GM23338 (cell line): ENCODE measurements at regions not wholly inside any gene's neighbourhood (a gene's known extent, or its start where the extent isn't known, plus 50 kb on each side); places are given as distances from the start of the nearest gene placed in this dataset.

Experiments used
- CREB1 ChIP-seq: fragments of 250-450 bp; sonication (Bioruptor Pico); IDR thresholded peaks from 2 replicates; pipeline ENCODE4 v1.5.0; 2020; ENCODE audit warnings: low read depth, mild to moderate bottlenecking, moderate library complexity
- CTCF ChIP-seq, 2 experiments: fragments of 200-600 bp in 1 of 2; sonication (generic) in 1 of 2; conservative IDR thresholded peaks; 2 replicates each; pipeline versions ENCODE4 v1.5.1 to v1.6.1; 2016 to 2017; ENCODE audit warnings: antibody characterized with exemption in 2 of 2, low read depth in 2 of 2, mild to moderate bottlenecking in 2 of 2, moderate library complexity in 1 of 2
- EZH2 ChIP-seq: fragments of 200-600 bp; sonication (generic); IDR thresholded peaks from one replicate; pipeline ENCODE4 v1.8.0; 2017; ENCODE audit warnings: antibody characterized with exemption, mild to moderate bottlenecking, low read depth; ENCODE audit not compliant: unreplicated experiment
- POLR2AphosphoS5 ChIP-seq: IDR thresholded peaks from 2 replicates; pipeline ENCODE4 v1.6.1; 2016; ENCODE audit warnings: antibody characterized with exemption, low read depth
- TF ChIP-seq, protein P1 (sequence below): IDR thresholded peaks from one replicate; pipeline ENCODE4 v1.6.1; 2018; ENCODE audit warnings: antibody characterized with exemption; ENCODE audit not compliant: unreplicated experiment
- TF ChIP-seq, protein P2 (sequence below): fragments of 250-450 bp; sonication (Bioruptor Pico); IDR thresholded peaks from 2 replicates; pipeline ENCODE4 v1.5.0; 2020; ENCODE audit warnings: mild to moderate bottlenecking, moderate library complexity

GRCh38 chr2:36079793-36080192 lies 275.8 kb upstream of the CRIM1 start:
- TF ChIP-seq CTCF (conservative IDR thresholded peaks at IDR 0.05; ENCODE audit: low read depth in 2 of 2) (no peak), EZH2 (no peak), CREB1 (CRISPR knock-in tag) (no peak), POLR2AphosphoS5 (no peak)
- TF ChIP-seq, protein P1, sequence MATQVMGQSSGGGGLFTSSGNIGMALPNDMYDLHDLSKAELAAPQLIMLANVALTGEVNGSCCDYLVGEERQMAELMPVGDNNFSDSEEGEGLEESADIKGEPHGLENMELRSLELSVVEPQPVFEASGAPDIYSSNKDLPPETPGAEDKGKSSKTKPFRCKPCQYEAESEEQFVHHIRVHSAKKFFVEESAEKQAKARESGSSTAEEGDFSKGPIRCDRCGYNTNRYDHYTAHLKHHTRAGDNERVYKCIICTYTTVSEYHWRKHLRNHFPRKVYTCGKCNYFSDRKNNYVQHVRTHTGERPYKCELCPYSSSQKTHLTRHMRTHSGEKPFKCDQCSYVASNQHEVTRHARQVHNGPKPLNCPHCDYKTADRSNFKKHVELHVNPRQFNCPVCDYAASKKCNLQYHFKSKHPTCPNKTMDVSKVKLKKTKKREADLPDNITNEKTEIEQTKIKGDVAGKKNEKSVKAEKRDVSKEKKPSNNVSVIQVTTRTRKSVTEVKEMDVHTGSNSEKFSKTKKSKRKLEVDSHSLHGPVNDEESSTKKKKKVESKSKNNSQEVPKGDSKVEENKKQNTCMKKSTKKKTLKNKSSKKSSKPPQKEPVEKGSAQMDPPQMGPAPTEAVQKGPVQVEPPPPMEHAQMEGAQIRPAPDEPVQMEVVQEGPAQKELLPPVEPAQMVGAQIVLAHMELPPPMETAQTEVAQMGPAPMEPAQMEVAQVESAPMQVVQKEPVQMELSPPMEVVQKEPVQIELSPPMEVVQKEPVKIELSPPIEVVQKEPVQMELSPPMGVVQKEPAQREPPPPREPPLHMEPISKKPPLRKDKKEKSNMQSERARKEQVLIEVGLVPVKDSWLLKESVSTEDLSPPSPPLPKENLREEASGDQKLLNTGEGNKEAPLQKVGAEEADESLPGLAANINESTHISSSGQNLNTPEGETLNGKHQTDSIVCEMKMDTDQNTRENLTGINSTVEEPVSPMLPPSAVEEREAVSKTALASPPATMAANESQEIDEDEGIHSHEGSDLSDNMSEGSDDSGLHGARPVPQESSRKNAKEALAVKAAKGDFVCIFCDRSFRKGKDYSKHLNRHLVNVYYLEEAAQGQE: no peak
- TF ChIP-seq, protein P2, sequence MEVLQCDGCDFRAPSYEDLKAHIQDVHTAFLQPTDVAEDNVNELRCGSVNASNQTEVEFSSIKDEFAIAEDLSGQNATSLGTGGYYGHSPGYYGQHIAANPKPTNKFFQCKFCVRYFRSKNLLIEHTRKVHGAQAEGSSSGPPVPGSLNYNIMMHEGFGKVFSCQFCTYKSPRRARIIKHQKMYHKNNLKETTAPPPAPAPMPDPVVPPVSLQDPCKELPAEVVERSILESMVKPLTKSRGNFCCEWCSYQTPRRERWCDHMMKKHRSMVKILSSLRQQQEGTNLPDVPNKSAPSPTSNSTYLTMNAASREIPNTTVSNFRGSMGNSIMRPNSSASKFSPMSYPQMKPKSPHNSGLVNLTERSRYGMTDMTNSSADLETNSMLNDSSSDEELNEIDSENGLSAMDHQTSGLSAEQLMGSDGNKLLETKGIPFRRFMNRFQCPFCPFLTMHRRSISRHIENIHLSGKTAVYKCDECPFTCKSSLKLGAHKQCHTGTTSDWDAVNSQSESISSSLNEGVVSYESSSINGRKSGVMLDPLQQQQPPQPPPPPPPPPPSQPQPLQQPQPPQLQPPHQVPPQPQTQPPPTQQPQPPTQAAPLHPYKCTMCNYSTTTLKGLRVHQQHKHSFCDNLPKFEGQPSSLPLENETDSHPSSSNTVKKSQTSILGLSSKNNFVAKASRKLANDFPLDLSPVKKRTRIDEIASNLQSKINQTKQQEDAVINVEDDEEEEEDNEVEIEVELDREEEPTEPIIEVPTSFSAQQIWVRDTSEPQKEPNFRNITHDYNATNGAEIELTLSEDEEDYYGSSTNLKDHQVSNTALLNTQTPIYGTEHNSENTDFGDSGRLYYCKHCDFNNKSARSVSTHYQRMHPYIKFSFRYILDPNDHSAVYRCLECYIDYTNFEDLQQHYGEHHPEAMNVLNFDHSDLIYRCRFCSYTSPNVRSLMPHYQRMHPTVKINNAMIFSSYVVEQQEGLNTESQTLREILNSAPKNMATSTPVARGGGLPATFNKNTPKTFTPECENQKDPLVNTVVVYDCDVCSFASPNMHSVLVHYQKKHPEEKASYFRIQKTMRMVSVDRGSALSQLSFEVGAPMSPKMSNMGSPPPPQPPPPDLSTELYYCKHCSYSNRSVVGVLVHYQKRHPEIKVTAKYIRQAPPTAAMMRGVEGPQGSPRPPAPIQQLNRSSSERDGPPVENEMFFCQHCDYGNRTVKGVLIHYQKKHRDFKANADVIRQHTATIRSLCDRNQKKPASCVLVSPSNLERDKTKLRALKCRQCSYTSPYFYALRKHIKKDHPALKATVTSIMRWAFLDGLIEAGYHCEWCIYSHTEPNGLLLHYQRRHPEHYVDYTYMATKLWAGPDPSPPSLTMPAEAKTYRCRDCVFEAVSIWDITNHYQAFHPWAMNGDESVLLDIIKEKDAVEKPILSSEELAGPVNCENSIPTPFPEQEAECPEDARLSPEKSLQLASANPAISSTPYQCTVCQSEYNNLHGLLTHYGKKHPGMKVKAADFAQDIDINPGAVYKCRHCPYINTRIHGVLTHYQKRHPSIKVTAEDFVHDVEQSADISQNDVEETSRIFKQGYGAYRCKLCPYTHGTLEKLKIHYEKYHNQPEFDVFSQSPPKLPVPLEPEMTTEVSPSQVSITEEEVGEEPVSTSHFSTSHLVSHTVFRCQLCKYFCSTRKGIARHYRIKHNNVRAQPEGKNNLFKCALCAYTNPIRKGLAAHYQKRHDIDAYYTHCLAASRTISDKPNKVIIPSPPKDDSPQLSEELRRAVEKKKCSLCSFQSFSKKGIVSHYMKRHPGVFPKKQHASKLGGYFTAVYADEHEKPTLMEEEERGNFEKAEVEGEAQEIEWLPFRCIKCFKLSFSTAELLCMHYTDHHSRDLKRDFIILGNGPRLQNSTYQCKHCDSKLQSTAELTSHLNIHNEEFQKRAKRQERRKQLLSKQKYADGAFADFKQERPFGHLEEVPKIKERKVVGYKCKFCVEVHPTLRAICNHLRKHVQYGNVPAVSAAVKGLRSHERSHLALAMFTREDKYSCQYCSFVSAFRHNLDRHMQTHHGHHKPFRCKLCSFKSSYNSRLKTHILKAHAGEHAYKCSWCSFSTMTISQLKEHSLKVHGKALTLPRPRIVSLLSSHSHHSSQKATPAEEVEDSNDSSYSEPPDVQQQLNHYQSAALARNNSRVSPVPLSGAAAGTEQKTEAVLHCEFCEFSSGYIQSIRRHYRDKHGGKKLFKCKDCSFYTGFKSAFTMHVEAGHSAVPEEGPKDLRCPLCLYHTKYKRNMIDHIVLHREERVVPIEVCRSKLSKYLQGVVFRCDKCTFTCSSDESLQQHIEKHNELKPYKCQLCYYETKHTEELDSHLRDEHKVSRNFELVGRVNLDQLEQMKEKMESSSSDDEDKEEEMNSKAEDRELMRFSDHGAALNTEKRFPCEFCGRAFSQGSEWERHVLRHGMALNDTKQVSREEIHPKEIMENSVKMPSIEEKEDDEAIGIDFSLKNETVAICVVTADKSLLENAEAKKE (CRISPR knock-in tag): no peak
